Stomach (tissue), 8 donors: ENCODE measurements at regions not wholly inside any gene's neighbourhood (a gene's known extent, or its start where the extent isn't known, plus 50 kb on each side); places are given as distances from the start of the nearest gene placed in this dataset.

Source experiments
- DNase-seq, 2 donors: peaks; one replicate each; pipeline versions ENCODE4 v3.0.0 to v3.0.0-alpha.2; 2013 to 2019
- H3K27ac ChIP-seq, 5 donors: fragments of 200-600 bp in 4 of 5; sonication (generic) in 4 of 5; one replicate each; pipeline ENCODE4 v1.5.1; 2013 to 2019; ENCODE audit warnings: mild to moderate bottlenecking in 1 of 5, moderate library complexity in 1 of 5
- H3K27me3 ChIP-seq, 3 donors: fragments of 200-600 bp; sonication (generic); one replicate each; pipeline ENCODE4 v1.5.1; 2017 to 2019; ENCODE audit warnings: mixed run types in 1 of 3
- H3K36me3 ChIP-seq, 4 donors: fragments of 200-600 bp; sonication (generic); 1 replicate in 3 of 4; 2 replicates in 1 of 4; pipeline ENCODE4 v1.5.1; 2016 to 2019
- H3K4me1 ChIP-seq, 4 donors: fragments of 200-600 bp; sonication (generic); one replicate each; pipeline ENCODE4 v1.5.1; 2016 to 2019
- H3K4me3 ChIP-seq, 4 donors: fragments of 200-600 bp; sonication (generic) in 3 of 4; one replicate each; pipeline ENCODE4 v1.5.1; 2016 to 2019; ENCODE audit warnings: mild to moderate bottlenecking in 1 of 4
- H3K9me3 ChIP-seq, 4 donors: fragments of 200-600 bp; sonication (generic); one replicate each; pipeline ENCODE4 v1.5.1; 2016 to 2019
- CTCF ChIP-seq, 7 experiments: fragments of 450-650 bp in 4 of 7; fragments of 200-600 bp in 3 of 7; sonication (generic) in 3 of 7; IDR thresholded peaks; one replicate each; pipeline ENCODE4 v1.5.1; 2016 to 2019; ENCODE audit warnings: antibody characterized with exemption in 7 of 7, control low read depth in 2 of 7, mild to moderate bottlenecking in 1 of 7
- EP300 ChIP-seq: sonication (generic); formaldehyde crosslinking; IDR thresholded peaks from one replicate; pipeline ENCODE4 v1.6.1; 2017; ENCODE audit warnings: antibody characterized with exemption
- POLR2A ChIP-seq, 4 donors: fragments of 450-650 bp; IDR thresholded peaks; one replicate each; pipeline ENCODE4 v1.6.1; 2016; ENCODE audit warnings: antibody characterized with exemption in 4 of 4, control low read depth in 2 of 4, mild to moderate bottlenecking in 1 of 4, moderate library complexity in 1 of 4
- POLR2AphosphoS5 ChIP-seq, 3 donors: sonication (generic); formaldehyde crosslinking; IDR thresholded peaks; one replicate each; pipeline ENCODE4 v1.6.1; 2016; ENCODE audit warnings: antibody characterized with exemption in 3 of 3
- WGBS, 5 donors: extraction: QIAGEN DNeasy Blood & Tissue Kit in 3 of 5; methylation state at CpG; one replicate each; pipeline versions ENCODE4 v1.1.5 to v1.1.7; 2013 to 2018; 5-methylcytosine and 5-hydroxymethylcytosine counted together
- intact Hi-C: fragments of 100-400 bp; cut with DNase I; formaldehyde crosslinking; loops from one replicate; pipeline ENCODE4 v1.15.1; 2023; ENCODE audit warnings: low total_unique reads
- donor health status: healthy with polysubstance abuse.
- donor health status: Bipolar disorder and iron deficiency.
- donor health status: healthy.

GRCh38 chr16:51045186-51045585, 105.9 kb downstream of the SALL1 start:
- no peak overlapping the region for H3K4me3 ChIP-seq
- no peaks in the 10 kb centered on the region for H3K36me3 ChIP-seq
- peaks cover 0 to 5% (median 0%) of the 10 kb centered on the region in 3 donors for H3K27me3 ChIP-seq
- no peaks in the 10 kb centered on the region for H3K4me1 ChIP-seq
- DNase-seq = no peak
- WGBS, 5 donors = 76 to 92% (median 84%) methylated on average over 3 of the region's 3 CpGs
- no peak overlapping the region for H3K27ac ChIP-seq
- TF ChIP-seq CTCF (IDR thresholded peaks at IDR 0.05) (no peak), POLR2A (IDR thresholded peaks at IDR 0.05) (no peak)
- H3K9me3 ChIP-seq = no peaks in the 10 kb centered on the region
- intact Hi-C loops = no loop called here

GRCh38 chr16:51041546-51041945, 109.5 kb downstream of the SALL1 start:
- Histone ChIP-seq H3K27me3 (peaks cover 0 to 16% (median 0%) of the 10 kb centered on the region in 3 donors), H3K9me3 (no peaks in the 10 kb centered on the region), H3K4me3 (no peak overlapping the region), H3K4me1 (no peaks in the 10 kb centered on the region), H3K27ac (no peak overlapping the region), H3K36me3 (no peaks in the 10 kb centered on the region)
- intact Hi-C loops = no loop called here
- no peak for TF ChIP-seq POLR2A (IDR thresholded peaks at IDR 0.05)
- TF ChIP-seq CTCF (IDR thresholded peaks at IDR 0.05) = no peak
- no peak for TF ChIP-seq POLR2AphosphoS5 (IDR thresholded peaks at IDR 0.05)
- TF ChIP-seq EP300 = no peak
- 66 to 85% (median 81%) methylated on average over 5 to 6 of the region's 6 CpGs for WGBS, 5 donors
- DNase-seq = no peak

GRCh38 chr16:51040637-51041036, 110.4 kb downstream of the SALL1 start:
- Histone ChIP-seq H3K9me3 (no peaks in the 10 kb centered on the region), H3K27ac (no peak overlapping the region), H3K27me3 (peaks cover 0 to 16% (median 0%) of the 10 kb centered on the region in 3 donors), H3K4me3 (no peak overlapping the region), H3K36me3 (no peaks in the 10 kb centered on the region), H3K4me1 (no peaks in the 10 kb centered on the region)
- TF ChIP-seq EP300 (no peak), POLR2A (IDR thresholded peaks at IDR 0.05) (no peak), POLR2AphosphoS5 (IDR thresholded peaks at IDR 0.05) (no peak), CTCF (IDR thresholded peaks at IDR 0.05) (no peak)
- DNase-seq = no peak
- intact Hi-C loops = no loop called here

GRCh38 chr16:51039638-51040331, 111.3 kb downstream of the SALL1 start:
- peaks cover 0 to 16% (median 0%) of the 10 kb centered on the region in 3 donors for H3K27me3 ChIP-seq
- no peak overlapping the region for H3K27ac ChIP-seq
- H3K9me3 ChIP-seq = no peaks in the 10 kb centered on the region
- TF ChIP-seq POLR2AphosphoS5 (IDR thresholded peaks at IDR 0.05) (no peak), CTCF (IDR thresholded peaks at IDR 0.05) (no peak), POLR2A (IDR thresholded peaks at IDR 0.05) (no peak)
- intact Hi-C loops = no loop called here
- peaks cover 0 to 2% (median 0%) of the 10 kb centered on the region in 4 donors for H3K4me1 ChIP-seq
- 63 to 77% (median 73%) methylated on average over 10 to 14 of the region's 14 CpGs for WGBS, 5 donors
- H3K36me3 ChIP-seq = no peaks in the 10 kb centered on the region
- DNase-seq = no peak
- no peak overlapping the region for H3K4me3 ChIP-seq
